SK-N-SH (cell line): ENCODE measurements at regions not wholly inside any gene's neighbourhood (a gene's known extent, or its start where the extent isn't known, plus 50 kb on each side); places are given as distances from the start of the nearest gene placed in this dataset.

ENCODE experiments used
- CTCF ChIA-PET: fragments of 300-600, 350-600 bp; formaldehyde crosslinking; extraction: SDS; loops from one replicate; lab custom pipeline; 2021; lab: Yijun Ruan, JAX
- POLR2A ChIA-PET: fragments of 350-600 bp; sonication (Branson Sonifier 250); formaldehyde crosslinking; extraction: SDS; loops from one replicate; lab custom pipeline; 2020; ENCODE audit warnings: antibody characterized with exemption, inconsistent platforms; lab: Yijun Ruan, JAX
- DNase-seq: peaks from one replicate; pipeline ENCODE4 v3.0.0; 2012
- H2AFZ ChIP-seq: fragments of 200-600 bp; sonication (generic); 2 replicates; pipeline ENCODE4 v1.8.1; 2016; ENCODE audit warnings: antibody characterized with exemption, mild to moderate bottlenecking, low read depth
- H3F3A ChIP-seq: fragments of 200-600 bp; sonication (generic); replicated peaks from 2 replicates; pipeline ENCODE3; 2016; ENCODE audit warnings: antibody characterized with exemption, mild to moderate bottlenecking; ENCODE audit not compliant: insufficient read depth
- H3K27ac ChIP-seq, 2 experiments: fragments of 200-500 bp in 1 of 2; fragments of 200-600 bp in 1 of 2; sonication (Bioruptor generic) in 1 of 2; sonication (generic), shearing (Covaris generic) in 1 of 2; 2 replicates each; pipeline versions ENCODE4 v1.5.1 to v1.6.1; 2014 to 2016; ENCODE audit warnings: low read depth in 2 of 2, inconsistent platforms in 1 of 2, low read length in 1 of 2, mild to moderate bottlenecking in 1 of 2, mixed read lengths in 1 of 2
- H3K27me3 ChIP-seq: fragments of 200-600 bp; sonication (generic), shearing (Covaris generic); 2 replicates; pipeline ENCODE4 v1.6.1; 2016; ENCODE audit warnings: mixed run types; ENCODE audit not compliant: insufficient read depth
- H3K36me3 ChIP-seq, 2 experiments: fragments of 200-500 bp in 1 of 2; fragments of 200-600 bp in 1 of 2; sonication (Bioruptor generic) in 1 of 2; sonication (generic) in 1 of 2; replicated peaks in 1 of 2; 2 replicates each; pipeline versions ENCODE3 to v1.5.1; 2014 to 2016; ENCODE audit warnings: low read length in 1 of 2, mild to moderate bottlenecking in 1 of 2; ENCODE audit not compliant: insufficient read depth in 2 of 2, control insufficient read depth in 1 of 2
- H3K4me1 ChIP-seq, 2 experiments: fragments of 200-500 bp in 1 of 2; fragments of 200-600 bp in 1 of 2; sonication (Bioruptor generic) in 1 of 2; sonication (generic), shearing (Covaris generic) in 1 of 2; 2 replicates each; pipeline versions ENCODE4 v1.5.1 to v1.6.1; 2014 to 2016; ENCODE audit warnings: low read depth in 1 of 2, low read length in 1 of 2, mixed run types in 1 of 2; ENCODE audit not compliant: insufficient read depth in 2 of 2, control insufficient read depth in 1 of 2
- H3K4me2 ChIP-seq: fragments of 200-600 bp; sonication (generic), shearing (Covaris generic); 2 replicates; pipeline ENCODE4 v1.6.1; 2017; ENCODE audit warnings: mixed run types
- H3K4me3 ChIP-seq, 2 experiments: fragments of 200-500 bp in 1 of 2; fragments of 200-600 bp in 1 of 2; sonication (Bioruptor generic) in 1 of 2; sonication (generic), shearing (Covaris generic) in 1 of 2; 2 replicates each; pipeline versions ENCODE4 v1.5.1 to v1.8.1; 2014 to 2016; ENCODE audit warnings: low read depth in 2 of 2, inconsistent platforms in 1 of 2, low read length in 1 of 2, mild to moderate bottlenecking in 1 of 2, mixed read lengths in 1 of 2, moderate library complexity in 1 of 2
- H3K79me2 ChIP-seq: fragments of 200-600 bp; sonication (generic); 2 replicates; pipeline ENCODE4 v1.8.1; 2017; ENCODE audit warnings: mild to moderate bottlenecking; ENCODE audit not compliant: insufficient read depth
- H3K9ac ChIP-seq: fragments of 200-600 bp; sonication (generic); 2 replicates; pipeline ENCODE4 v1.6.1; 2017; ENCODE audit warnings: mixed run types
- H3K9me2 ChIP-seq: fragments of 200-600 bp; sonication (generic); 2 replicates; pipeline ENCODE4 v1.6.1; 2017; ENCODE audit warnings: mixed run types
- H3K9me3 ChIP-seq: fragments of 200-600 bp; sonication (generic); 2 replicates; pipeline ENCODE4 v1.6.1; 2017; ENCODE audit warnings: mixed run types, mild to moderate bottlenecking, moderate library complexity
- H4K20me1 ChIP-seq: fragments of 200-600 bp; sonication (generic); 2 replicates; pipeline ENCODE4 v1.6.1; 2017; ENCODE audit warnings: mild to moderate bottlenecking, mixed run types; ENCODE audit not compliant: insufficient read depth
- EP300 ChIP-seq, 2 experiments: IDR thresholded peaks; 2 replicates each; pipeline versions ENCODE4 v1.4.0 to v1.6.1; 2012; ENCODE audit warnings: borderline replicate concordance in 1 of 2, low read depth in 1 of 2, low read length in 1 of 2
- MEF2A ChIP-seq: IDR thresholded peaks from 2 replicates; pipeline ENCODE4 v1.4.0; 2012; ENCODE audit warnings: low read depth, borderline replicate concordance
- NRF1 ChIP-seq: IDR thresholded peaks from 2 replicates; pipeline ENCODE4 v1.6.1; 2012; ENCODE audit warnings: low read depth, mild to moderate bottlenecking, low read length
- RAD21 ChIP-seq: IDR thresholded peaks from 2 replicates; pipeline ENCODE4 v1.6.1; 2012; ENCODE audit warnings: mild to moderate bottlenecking, low read length
- RCOR1 ChIP-seq: fragments of 150-350 bp; IDR thresholded peaks from 2 replicates; pipeline ENCODE4 v1.6.1; 2017; ENCODE audit warnings: antibody characterized with exemption, low read length
- REST ChIP-seq: IDR thresholded peaks from 2 replicates; pipeline ENCODE4 v1.6.1; 2012; ENCODE audit warnings: mild to moderate bottlenecking, low read depth, low read length, moderate library complexity
- SIN3A ChIP-seq: IDR thresholded peaks from 2 replicates; pipeline ENCODE4 v1.6.1; 2012; ENCODE audit warnings: low read depth, mild to moderate bottlenecking, low read length, moderate library complexity, borderline replicate concordance
- SMC3 ChIP-seq: IDR thresholded peaks from 2 replicates; pipeline ENCODE4 v1.6.1; 2012; ENCODE audit warnings: low read depth, low read length, improper control_type of control experiment
- YY1 ChIP-seq: IDR thresholded peaks from 2 replicates; pipeline ENCODE4 v1.4.0; 2012; ENCODE audit warnings: low read depth, mild to moderate bottlenecking
- WGBS: methylation state at CpG from one replicate; pipeline ENCODE4 v1.1.6; 2017; ENCODE audit warnings: low lambda C conversion rate; 5-methylcytosine and 5-hydroxymethylcytosine counted together
- TF ChIP-seq, protein P1 (sequence below): fragments of 200-600 bp; sonication (generic); IDR thresholded peaks from 2 replicates; pipeline ENCODE4 v1.6.1; 2017; ENCODE audit warnings: antibody characterized with exemption, mild to moderate bottlenecking, moderate library complexity
- TF ChIP-seq, protein P2 (sequence below): IDR thresholded peaks from 2 replicates; pipeline ENCODE4 v1.4.0; 2012; ENCODE audit warnings: low read depth
- TF ChIP-seq, protein P3 (sequence below): fragments of 150-350 bp; IDR thresholded peaks from 2 replicates; pipeline ENCODE4 v1.6.1; 2016; ENCODE audit warnings: mild to moderate bottlenecking, low read depth, low read length
- TF ChIP-seq, protein P4 (sequence below): fragments of 150-350 bp; IDR thresholded peaks from 2 replicates; pipeline ENCODE4 v1.6.1; 2017; ENCODE audit warnings: antibody characterized with exemption, low read length, low read depth, borderline replicate concordance

- Histone ChIP-seq H3K79me2 (no peaks in the 10 kb centered on the region), H3K9me3 (no peaks in the 10 kb centered on the region), H2AFZ (no peak overlapping the region), H3F3A (no peaks in the 10 kb centered on the region), H3K36me3 (no peaks in the 10 kb centered on the region), H3K27ac (no peak overlapping the region), H4K20me1 (no peaks in the 10 kb centered on the region), H3K4me2 (no peak overlapping the region), H3K9ac (no peak overlapping the region), H3K4me3 (no peak overlapping the region), H3K9me2 (no peaks in the 10 kb centered on the region), H3K4me1 (no peaks in the 10 kb centered on the region), H3K27me3 (no peaks in the 10 kb centered on the region)
- ChIA-PET CTCF (no interaction called here), POLR2A (no interaction called here)
- no peak for TF ChIP-seq NRF1
- no peak for TF ChIP-seq EP300 (IDR thresholded peaks at IDR 0.05; ENCODE audit: borderline replicate concordance in 1 of 2, low read depth in 1 of 2, low read length in 1 of 2)
- TF ChIP-seq, protein P1, sequence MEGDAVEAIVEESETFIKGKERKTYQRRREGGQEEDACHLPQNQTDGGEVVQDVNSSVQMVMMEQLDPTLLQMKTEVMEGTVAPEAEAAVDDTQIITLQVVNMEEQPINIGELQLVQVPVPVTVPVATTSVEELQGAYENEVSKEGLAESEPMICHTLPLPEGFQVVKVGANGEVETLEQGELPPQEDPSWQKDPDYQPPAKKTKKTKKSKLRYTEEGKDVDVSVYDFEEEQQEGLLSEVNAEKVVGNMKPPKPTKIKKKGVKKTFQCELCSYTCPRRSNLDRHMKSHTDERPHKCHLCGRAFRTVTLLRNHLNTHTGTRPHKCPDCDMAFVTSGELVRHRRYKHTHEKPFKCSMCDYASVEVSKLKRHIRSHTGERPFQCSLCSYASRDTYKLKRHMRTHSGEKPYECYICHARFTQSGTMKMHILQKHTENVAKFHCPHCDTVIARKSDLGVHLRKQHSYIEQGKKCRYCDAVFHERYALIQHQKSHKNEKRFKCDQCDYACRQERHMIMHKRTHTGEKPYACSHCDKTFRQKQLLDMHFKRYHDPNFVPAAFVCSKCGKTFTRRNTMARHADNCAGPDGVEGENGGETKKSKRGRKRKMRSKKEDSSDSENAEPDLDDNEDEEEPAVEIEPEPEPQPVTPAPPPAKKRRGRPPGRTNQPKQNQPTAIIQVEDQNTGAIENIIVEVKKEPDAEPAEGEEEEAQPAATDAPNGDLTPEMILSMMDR, result no peak
- TF ChIP-seq, protein P2, sequence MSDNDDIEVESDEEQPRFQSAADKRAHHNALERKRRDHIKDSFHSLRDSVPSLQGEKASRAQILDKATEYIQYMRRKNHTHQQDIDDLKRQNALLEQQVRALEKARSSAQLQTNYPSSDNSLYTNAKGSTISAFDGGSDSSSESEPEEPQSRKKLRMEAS, result no peak
- TF ChIP-seq YY1, result no peak
- TF ChIP-seq SMC3, result no peak
- TF ChIP-seq REST, result no peak
- TF ChIP-seq RAD21, result no peak
- no peak for TF ChIP-seq SIN3A
- TF ChIP-seq RCOR1, result no peak
- TF ChIP-seq, protein P3, sequence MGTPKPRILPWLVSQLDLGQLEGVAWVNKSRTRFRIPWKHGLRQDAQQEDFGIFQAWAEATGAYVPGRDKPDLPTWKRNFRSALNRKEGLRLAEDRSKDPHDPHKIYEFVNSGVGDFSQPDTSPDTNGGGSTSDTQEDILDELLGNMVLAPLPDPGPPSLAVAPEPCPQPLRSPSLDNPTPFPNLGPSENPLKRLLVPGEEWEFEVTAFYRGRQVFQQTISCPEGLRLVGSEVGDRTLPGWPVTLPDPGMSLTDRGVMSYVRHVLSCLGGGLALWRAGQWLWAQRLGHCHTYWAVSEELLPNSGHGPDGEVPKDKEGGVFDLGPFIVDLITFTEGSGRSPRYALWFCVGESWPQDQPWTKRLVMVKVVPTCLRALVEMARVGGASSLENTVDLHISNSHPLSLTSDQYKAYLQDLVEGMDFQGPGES, result no peak
- TF ChIP-seq, protein P4, sequence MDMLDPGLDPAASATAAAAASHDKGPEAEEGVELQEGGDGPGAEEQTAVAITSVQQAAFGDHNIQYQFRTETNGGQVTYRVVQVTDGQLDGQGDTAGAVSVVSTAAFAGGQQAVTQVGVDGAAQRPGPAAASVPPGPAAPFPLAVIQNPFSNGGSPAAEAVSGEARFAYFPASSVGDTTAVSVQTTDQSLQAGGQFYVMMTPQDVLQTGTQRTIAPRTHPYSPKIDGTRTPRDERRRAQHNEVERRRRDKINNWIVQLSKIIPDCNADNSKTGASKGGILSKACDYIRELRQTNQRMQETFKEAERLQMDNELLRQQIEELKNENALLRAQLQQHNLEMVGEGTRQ, result no peak
- TF ChIP-seq MEF2A, result no peak
- no peak for DNase-seq
- WGBS, result 49% methylated on average over 10 of the region's 10 CpGs
Measured at GRCh38 chrX:7220121-7220520, 72.2 kb upstream of the PUDP start.
